ENCODE measurements at regions not wholly inside any gene's neighbourhood (a gene's known extent, or its start where the extent isn't known, plus 50 kb on each side); places are given as distances from the start of the nearest gene placed in this dataset.

DNA sequence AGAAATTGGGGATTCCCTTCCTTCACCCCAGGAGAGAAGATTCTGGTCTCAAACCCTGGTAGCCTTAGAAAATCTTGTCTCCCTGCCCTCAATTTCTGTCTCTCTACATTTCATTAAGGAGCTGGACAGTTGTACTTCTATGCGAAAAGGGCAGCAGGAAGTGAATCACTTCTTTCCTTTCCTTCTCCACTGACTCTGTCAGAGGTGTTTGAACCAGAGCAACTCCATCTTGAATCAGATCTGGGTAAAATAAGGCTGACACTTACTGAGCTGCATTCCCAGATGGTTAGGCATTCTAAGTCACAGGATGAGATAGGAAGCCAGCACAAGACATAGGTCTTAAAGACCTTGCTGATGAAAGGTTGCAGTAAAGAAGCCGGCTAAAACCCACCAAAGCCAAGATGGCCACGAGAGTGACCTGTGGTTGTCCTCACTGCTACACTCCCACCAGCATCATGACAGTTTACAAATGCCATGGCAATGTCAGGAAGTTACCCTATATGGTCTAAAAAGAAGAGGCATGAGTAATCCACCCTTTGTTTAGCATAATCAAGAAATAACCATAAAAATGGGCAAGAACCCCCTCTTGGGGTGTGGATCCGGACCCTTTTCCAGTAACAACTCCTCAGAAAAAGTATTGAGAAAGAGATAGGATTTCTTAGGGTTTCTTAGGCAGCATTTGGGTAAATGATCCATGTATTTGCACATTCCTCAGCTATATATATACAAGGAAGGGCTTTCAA, 95.8 kb upstream of the PLCB4 start:
- TF ChIP-seq, protein P1, sequence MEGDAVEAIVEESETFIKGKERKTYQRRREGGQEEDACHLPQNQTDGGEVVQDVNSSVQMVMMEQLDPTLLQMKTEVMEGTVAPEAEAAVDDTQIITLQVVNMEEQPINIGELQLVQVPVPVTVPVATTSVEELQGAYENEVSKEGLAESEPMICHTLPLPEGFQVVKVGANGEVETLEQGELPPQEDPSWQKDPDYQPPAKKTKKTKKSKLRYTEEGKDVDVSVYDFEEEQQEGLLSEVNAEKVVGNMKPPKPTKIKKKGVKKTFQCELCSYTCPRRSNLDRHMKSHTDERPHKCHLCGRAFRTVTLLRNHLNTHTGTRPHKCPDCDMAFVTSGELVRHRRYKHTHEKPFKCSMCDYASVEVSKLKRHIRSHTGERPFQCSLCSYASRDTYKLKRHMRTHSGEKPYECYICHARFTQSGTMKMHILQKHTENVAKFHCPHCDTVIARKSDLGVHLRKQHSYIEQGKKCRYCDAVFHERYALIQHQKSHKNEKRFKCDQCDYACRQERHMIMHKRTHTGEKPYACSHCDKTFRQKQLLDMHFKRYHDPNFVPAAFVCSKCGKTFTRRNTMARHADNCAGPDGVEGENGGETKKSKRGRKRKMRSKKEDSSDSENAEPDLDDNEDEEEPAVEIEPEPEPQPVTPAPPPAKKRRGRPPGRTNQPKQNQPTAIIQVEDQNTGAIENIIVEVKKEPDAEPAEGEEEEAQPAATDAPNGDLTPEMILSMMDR (IDR thresholded peaks at IDR 0.05; ENCODE audit: low read length), result no peak
- no peak for TF ChIP-seq EZH2 (optimal IDR thresholded peaks at IDR 0.05; ENCODE audit: low read depth, low read length)
